Skin epidermis (tissue), 12 donors: ENCODE measurements at regions not wholly inside any gene's neighbourhood (a gene's known extent, or its start where the extent isn't known, plus 50 kb on each side); places are given as distances from the start of the nearest gene placed in this dataset.
"Not testable (repeated sequence)": the region's sequence is repeated elsewhere in the genome, so short reads cannot be mapped to it uniquely, and the experiment has no call there.

ENCODE experiments used
- H3K27ac ChIP-seq, 21 experiments: fragments of 200-600 bp; sonication (generic) in 11 of 21; one replicate each; pipeline ENCODE4 v1.5.0; 2020; ENCODE audit warnings: mild to moderate bottlenecking in 3 of 21, inconsistent platforms in 2 of 21, moderate library complexity in 2 of 21
- H3K4me3 ChIP-seq, 7 experiments: fragments of 200-600 bp; sonication (generic) in 2 of 7; one replicate each; pipeline ENCODE4 v1.5.0; 2020; ENCODE audit warnings: inconsistent platforms in 2 of 7, mild to moderate bottlenecking in 2 of 7, moderate library complexity in 1 of 7

DNA sequence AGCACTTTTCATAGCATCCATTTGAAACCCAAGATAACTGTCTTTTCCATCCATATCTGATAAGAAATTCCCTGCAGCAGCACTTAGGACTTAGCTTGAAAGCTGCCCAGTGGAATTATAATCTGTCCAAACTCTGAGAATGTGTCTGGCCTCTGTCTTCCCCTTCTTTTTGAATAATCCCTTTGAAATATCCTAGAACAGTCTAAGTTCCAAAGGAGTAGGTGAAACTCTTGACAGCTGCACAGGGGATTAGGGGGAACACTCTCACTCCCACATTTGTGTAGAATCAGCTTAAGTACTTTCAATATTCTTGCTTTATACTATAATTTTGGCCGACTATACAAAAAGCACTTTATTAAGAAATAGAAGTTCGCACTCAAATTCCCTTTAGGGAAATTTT lies 157.7 kb downstream of the PAPSS1 start:
- H3K4me3 ChIP-seq, result no peak overlapping the region
- H3K27ac ChIP-seq, result no peak overlapping the region

DNA sequence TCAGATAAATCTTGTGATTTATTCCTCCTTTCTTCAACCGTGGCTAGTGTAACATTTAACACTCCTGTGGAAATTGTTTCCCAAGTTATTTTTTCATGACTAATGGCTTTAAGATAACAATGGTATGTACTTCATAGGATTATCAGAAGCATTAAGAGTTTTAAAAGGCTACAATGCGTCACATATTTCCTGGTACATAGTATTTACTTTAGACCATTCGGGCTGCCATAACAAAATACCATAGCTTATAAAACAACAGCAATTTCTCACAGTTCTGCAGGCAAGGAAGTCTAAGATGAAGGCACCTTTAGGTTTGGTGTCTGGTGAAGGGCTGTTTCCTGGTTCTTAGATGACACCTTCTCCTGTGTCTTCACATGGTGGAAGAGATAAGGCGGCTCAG lies 158.6 kb downstream of the PAPSS1 start:
- Histone ChIP-seq H3K4me3 (no peak overlapping the region), H3K27ac (no peak overlapping the region)

DNA sequence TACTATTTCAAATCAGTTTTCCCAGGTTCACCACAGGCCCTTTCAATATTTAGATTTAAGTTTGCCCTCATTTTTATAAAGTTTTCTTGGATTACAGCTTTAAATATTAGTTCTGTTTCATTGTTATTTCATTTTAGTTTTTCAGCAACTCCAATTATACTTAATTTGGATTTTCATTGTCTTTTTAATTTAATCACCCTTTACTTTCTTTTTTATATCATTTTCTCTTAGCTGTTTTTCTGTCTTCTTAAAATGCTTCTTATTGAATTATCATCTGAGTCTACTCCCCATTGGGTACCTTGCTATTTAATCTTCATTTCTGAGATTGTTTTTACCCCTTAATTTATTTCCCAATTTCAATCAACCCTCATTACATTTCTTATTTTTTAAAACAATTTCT lies 160.4 kb downstream of the PAPSS1 start:
- no peak overlapping the region for H3K27ac ChIP-seq
- no peak overlapping the region for H3K4me3 ChIP-seq

DNA sequence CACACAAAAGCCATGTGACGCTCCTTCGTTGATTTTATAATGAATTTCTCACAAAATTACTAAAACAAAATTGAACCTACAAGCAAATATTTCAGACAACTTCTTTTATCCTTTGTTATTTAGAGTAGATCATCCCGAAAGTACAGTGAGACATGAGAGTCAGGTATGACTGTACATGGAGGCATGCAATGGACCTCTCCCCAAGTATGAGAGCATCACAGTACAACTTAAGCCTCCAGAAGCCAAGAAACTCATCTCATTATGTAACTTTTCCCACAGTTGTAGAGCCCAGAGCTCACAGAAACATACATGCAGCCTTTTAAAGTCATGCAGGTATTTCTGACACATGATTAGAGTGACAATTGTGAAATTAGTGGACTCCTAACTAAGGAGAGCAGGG lies 167.7 kb downstream of the PAPSS1 start:
- H3K27ac ChIP-seq, result no peak overlapping the region
- no peak overlapping the region for H3K4me3 ChIP-seq

DNA sequence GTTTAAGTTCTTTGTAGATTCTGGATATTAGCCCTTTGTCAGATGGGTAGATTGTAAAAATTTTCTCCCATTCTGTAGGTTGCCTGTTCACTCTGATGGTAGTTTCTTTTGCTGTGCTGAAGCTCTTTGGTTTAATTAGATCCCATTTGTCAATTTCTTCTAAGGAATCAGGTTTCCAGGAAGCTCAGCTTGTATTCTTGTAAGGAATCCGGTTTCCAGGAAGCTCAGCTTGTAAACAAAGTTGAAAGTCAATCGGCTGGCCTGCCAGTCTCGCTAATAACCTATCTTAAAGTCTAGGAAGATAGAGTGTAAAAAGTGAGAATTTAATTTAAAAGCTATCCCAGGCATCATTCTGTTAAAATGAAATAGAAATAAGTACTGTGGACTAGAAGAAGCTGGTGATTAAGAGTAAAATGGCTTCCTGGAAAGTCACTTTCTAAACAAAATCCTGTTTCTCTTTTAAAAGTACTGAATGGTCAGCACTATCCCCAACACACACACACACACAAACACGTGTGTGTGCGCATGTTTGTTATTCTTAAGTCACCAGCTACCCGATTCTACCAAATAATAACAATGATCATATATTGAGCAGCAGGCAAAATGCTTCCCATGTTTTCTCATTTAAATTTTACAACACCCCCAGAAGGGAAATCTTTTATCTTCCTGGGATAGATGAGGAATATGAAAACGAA lies 171.7 kb downstream of the PAPSS1 start:
- H3K27ac ChIP-seq, result peak overlapping the region in 1 of 21 experiments; percentile 12
- no peak overlapping the region for H3K4me3 ChIP-seq

DNA sequence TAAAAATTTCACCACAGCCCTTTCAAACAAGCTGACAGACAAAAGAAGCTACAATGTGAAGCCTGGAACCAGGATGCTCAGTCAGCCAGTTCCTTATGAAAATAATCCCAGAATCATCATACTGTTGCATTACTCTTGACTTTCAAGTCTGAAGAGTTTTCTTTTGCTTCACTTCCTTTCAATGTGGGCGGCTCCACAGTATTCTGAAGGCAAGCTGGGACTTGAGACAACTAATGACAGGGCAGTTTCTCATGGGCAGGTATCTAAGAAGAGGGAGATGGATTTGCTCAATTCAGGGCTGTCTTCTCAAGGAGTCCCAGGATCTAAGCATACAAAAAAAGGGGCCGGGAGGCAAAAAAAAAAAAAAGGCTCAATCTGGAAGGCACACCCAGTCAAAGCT lies 173.4 kb downstream of the PAPSS1 start:
- no peak overlapping the region for H3K4me3 ChIP-seq
- H3K27ac ChIP-seq, result no peak overlapping the region

DNA sequence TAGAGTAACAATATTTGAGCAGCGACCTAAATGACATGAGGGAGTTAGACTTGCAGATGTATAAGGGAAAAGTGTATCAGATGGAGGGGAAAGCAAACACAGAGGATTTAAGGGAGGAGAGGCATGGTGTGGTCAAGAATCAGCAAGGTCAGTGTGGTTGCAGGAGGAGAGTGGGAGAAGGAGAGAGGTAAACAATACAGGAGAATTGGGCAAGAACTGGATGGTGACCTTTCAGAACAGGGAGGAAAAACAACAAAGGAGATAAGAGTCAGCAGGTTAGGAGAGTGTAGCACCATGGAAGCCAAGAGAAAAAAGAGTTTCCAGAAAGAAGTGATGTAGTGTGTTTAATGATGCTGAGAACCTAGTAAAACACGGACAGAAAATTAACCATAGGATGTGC lies 178.5 kb downstream of the PAPSS1 start:
- Histone ChIP-seq H3K4me3 (no peak overlapping the region), H3K27ac (no peak overlapping the region)

DNA sequence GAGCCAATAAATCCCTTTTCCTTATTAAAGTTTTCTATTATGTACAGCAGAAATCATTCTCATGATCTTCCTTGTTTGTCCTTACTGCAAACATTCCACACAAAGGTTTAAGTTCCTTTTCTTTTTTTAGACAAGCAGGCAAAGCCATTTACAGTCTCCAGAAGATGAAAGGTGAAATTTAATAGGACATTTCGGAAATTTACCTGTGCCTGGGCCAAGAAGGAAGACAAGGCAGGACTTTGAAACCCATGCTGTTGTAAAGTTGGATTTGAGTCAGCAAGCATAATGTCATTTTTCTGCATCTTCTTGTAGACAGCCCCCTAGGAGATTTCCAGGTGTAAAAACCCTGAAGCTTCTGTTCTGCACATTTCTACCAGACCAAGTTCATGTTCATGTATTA lies 188.1 kb downstream of the PAPSS1 start:
- Histone ChIP-seq H3K4me3 (no peak overlapping the region), H3K27ac (no peak overlapping the region)

DNA sequence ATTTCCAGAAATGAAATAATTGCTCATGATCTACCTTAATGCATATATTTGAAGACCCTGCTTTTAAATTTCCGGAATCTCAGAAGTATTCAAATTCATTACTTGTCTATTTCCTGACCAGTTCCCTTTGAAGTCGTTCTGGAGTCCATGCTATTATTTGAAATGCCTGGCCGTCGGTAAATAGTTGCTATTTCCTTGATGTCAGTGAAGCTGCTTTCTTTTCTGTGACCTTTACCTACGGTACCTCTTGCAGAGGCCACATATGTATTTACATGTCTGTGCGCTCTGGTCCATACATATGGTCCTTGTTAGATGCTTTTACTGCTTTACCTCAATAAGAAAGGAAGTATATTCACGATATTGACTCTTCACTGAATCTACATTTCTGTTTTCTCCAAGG lies 199.7 kb downstream of the PAPSS1 start:
- H3K4me3 ChIP-seq, result no peak overlapping the region
- H3K27ac ChIP-seq, result no peak overlapping the region

DNA sequence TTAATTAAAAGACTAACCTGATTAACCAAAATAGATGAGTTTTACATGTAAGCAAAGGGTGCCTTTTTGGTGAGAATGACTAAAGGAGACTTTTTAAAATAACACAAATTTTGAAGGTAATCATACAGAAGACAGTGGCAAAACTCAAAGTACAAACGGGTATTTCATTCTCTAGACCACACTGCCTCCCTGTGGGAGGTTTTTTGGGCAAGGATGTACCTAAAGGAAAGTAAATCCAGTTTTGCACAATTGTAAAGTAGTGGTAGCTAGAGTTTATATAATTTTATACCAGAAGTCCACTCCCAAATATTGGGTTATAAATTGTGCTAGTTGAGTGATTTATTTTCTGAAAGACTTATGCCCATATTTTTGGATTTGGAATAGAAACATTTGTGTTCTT lies 201.0 kb downstream of the PAPSS1 start:
- Histone ChIP-seq H3K4me3 (no peak overlapping the region), H3K27ac (no peak overlapping the region)

DNA sequence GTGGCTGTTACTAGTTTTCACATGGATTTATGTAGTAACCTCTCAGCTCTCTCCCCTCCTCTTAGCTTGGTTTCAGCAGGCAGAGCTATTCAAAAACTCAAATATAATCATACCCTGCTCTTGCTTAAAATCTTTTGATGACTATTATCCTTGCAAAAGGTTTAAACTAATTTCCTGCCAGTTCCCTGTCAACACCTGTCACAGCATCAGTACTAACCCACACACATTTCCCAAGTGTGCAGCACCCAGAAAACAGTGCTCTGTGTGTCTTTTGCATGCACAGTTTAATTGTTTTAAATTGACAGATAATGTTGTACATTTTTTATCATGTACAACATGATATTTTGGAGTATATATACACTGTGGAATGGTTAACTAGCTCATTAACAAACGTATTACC lies 202.0 kb downstream of the PAPSS1 start:
- no peak overlapping the region for H3K27ac ChIP-seq
- H3K4me3 ChIP-seq, result no peak overlapping the region

DNA sequence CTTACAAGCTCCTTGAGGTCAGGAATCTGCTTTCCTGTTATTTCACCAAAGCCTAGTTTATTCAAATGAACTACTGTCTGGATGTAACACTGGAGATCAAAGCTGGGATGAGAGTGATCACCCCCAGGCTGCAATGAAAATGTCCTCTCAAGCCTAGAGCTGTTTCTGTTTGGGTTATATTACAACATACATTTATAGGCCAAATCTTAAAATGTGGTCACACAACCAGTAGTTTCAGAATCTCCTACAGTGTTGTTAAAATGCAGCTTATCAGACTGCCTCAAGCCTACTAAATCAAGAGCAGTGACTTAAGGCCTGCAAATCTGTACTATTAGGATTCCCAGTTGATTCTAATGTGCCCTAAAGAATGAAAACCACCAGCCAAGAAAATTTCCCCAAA lies 207.5 kb downstream of the PAPSS1 start:
- Histone ChIP-seq H3K27ac (no peak overlapping the region), H3K4me3 (no peak overlapping the region)

DNA sequence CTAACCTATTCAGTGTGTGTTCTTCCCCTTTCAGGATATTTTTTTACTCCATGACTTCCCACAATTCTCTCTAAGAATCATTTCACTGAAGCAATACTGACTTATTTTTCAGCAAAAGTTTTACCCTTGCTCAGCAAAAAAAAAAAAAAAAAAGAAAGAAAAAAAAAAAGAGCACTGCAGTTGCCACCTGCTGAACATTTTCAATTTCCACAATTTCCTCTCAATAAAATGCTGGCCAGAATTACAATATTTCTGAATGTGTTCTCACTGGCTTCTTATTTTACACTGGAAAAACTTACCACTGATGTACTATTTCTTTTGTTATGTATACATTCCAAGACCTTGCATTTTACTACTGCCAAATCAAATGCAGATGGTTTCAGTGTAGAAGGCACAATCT lies 210.4 kb downstream of the PAPSS1 start:
- H3K27ac ChIP-seq, result no peak overlapping the region
- H3K4me3 ChIP-seq, result no peak overlapping the region

DNA sequence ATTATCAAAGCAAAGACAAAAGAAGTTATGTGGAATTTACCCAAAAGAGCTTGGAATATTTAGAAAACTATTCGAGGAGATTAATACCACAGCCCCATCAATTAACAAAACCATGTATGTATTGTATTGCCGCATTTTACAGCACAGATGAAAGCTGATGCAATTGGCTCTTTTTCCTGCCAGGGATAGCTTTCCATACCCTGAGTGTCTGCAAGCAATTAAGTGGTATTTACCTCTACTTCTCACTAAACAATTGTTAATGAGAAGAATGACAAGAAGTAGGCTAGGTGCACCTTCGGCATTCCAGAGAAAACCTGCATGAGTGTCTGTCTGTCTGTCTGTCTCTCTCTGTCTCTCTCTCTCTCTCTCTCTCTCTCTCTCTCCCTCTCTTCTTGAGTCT lies 219.5 kb downstream of the PAPSS1 start:
- H3K4me3 ChIP-seq, result no peak overlapping the region
- H3K27ac ChIP-seq, result no peak overlapping the region

DNA sequence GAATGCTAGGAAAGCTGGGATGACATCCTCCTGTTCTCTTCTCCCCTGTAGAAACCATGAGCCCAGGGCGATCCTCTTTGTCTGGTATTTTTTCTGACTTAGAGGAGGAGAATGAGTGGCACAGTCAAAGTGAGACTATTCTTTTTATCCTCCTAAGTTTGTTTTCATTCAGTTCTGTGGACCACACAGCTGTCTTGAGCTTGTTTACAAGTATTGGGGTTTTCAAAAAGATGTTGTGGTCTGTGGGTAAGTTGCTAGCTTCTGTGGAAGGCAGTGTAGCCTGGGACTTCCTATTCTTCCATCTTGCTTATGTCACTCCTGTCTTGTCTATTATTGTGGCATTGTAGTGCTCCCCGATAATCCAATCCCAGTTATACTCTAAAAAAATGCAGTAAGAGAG lies 223.0 kb downstream of the PAPSS1 start:
- H3K4me3 ChIP-seq, result no peak overlapping the region

DNA sequence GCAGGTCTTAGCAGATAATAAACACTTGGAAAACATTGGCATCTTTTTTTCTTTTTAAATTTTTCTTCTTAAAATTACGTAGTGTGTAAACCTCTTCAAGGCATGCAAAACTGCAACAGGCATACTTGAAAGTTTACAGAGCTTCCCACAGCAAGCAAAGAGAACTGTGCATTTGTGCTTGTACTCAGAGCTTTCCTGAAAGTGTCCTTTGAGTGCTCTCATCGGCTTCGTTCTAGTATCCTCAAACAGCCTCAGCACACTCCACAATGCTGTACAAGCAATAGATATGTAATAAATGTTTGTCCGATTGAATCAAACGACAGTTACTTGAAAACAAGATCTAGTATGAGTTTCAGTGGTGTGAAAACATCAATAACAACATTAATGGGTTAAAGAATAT lies 227.5 kb downstream of the PAPSS1 start:
- H3K27ac ChIP-seq, result no peak overlapping the region
- no peak overlapping the region for H3K4me3 ChIP-seq

More for the DNA sequence above, 223.0 kb downstream of the PAPSS1 start:
- no peak overlapping the region for H3K27ac ChIP-seq

DNA sequence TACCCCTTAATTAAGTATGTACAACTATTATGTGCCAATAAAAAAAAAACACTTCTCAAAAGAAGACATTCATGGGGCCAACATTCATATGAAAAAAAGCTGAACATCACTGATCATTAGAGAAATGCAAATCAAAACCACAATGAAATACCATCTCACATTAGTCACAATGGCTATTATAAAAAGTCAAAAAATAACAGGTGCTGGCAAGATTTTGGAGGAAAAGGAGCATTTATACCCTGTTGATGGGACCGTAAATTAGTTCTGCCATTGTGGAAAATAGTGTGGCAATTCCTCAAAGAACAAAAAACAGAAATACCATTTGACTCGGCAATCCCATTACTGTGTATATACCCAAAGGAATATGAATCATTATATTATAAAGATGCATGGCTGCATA lies 229.9 kb downstream of the PAPSS1 start:
- Histone ChIP-seq H3K27ac (no peak overlapping the region), H3K4me3 (no peak overlapping the region)

DNA sequence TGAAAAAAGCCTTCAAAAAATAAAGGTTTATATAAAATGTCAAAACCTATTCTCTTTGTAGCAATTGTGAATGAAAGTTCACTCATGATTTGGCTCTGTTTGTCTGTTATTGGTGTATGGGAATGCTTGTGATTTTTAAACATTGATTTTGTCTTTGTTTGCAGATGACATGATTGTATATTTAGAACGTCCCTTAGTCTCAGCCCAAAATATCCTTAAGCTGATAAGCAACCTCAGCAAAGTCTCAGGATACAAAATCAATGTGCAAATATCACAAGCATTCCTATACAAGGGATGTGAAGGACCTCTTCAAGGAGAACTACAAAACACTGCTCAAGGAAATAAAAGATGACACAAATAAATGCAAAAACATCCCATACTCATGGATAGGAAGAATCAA lies 236.4 kb downstream of the PAPSS1 start:
- H3K27ac ChIP-seq, H3K4me3 ChIP-seq: not testable (repeated sequence)

DNA sequence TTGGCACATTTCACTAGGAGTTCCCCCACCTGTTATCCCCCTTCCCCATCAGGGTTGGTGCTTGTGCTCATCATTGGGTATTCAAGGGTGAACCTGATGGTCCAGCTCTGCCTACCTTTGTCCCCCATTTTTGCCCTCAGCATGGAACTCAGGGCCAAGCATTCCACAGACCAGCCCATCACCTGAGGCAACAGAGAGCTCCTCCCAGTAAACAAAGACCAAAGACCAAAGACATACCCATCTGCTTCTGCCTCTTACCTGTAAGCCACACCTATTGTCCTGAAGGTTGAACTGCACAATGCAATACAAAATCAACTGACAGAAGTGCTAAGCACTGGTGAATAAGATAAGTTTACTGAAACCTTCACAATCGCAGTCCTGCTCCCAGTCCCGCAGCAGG lies 237.5 kb downstream of the PAPSS1 start:
- H3K4me3 ChIP-seq, result no peak overlapping the region

DNA sequence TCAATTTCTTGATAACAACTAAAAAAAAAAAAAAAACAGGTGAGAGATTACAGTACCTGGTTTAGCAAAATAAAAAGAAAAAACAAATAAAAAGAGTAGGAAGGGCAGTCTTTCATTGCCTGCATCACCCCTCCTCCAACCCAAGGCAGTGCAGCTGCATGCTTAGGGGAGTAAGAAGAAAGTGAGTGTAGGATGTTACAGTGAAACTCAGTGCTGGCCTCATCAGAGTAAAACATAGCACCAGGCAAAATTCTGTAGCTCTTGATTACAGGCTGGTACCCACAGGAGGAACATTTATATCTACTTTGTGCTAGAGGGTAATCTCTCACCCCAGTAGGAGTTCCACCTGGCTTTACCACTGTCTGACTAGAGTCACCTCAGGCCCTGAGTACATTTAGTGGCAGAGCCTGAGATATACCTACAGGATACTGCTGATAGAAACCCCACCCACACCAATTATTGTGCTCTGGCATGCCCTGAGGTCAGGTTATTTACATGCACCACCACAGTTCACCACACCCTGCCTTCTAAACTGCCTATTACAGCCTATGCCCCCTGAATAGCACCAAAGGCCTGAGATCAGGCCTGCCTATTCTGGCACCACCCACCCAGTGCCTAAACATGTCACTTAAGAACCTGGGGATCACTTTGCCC lies 241.6 kb downstream of the PAPSS1 start:
- Histone ChIP-seq H3K27ac (no peak overlapping the region), H3K4me3 (no peak overlapping the region)

More for the DNA sequence above, 237.5 kb downstream of the PAPSS1 start:
- H3K27ac ChIP-seq, result no peak overlapping the region

DNA sequence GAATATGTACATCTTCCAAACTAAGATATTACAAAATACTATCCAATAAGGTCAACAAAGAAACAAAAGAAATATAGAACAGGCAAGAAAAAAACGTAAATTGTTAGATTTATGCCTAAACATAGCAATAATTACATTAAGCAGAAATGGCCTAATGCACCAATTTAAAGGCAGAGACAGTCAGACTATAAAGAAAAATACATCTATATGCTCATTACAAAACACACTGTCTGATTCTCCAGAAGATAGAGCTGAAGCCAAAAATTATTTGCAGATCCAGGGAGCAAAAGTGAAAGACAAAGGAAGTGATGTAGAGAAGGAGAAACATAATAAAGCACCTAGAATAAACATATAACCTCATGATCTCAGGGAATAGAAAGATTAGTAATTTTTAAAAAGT lies 246.9 kb downstream of the PAPSS1 start:
- no peak overlapping the region for H3K27ac ChIP-seq
- no peak overlapping the region for H3K4me3 ChIP-seq
